ENCODE measurements at regions not wholly inside any gene's neighbourhood (a gene's known extent, or its start where the extent isn't known, plus 50 kb on each side); places are given as distances from the start of the nearest gene placed in this dataset.

DNA sequence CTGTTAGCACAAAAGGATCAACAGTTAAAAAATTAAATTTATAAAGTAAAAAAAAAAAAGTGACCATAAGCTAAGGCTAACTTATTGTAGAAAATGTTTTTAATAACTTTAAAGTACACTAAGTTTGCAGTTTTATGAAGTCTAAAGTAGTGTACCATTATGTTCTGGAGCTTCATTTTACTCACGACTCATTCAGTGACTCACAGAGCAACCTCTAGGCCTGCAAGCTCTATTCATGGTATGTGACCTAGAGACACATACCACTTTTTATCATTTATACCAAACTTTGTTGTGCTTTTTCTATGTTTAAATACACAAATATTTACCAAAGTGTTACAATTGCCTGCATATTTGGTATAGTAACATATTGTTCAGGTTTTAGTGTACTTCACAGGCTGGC, 1552.3 kb downstream of the OTOL1 start:
- peaks cover 7% of the 10 kb centered on the region for H3K9me3 Mint-ChIP-seq
- Histone ChIP-seq H3K4me3 (ENCODE audit: low read length) (no peak overlapping the region), H3K4me1 (ENCODE audit: insufficient read depth, low read length) (no peaks in the 10 kb centered on the region), H3K27me3 (ENCODE audit: control insufficient read depth in 1 of 2, insufficient read depth in 2 of 2, low read length in 2 of 2) (no peaks in the 10 kb centered on the region), H3K9me3 (ENCODE audit: control insufficient read depth in 1 of 2, insufficient read depth in 1 of 2, low read length in 2 of 2) (peaks cover 0 to 10% of the 10 kb centered on the region in 2 experiments), H3K36me3 (ENCODE audit: insufficient read depth, low read length) (no peaks in the 10 kb centered on the region), H3K27ac (ENCODE audit: low read depth in 1 of 2, low read length in 2 of 2) (no peak overlapping the region)
- no peaks in the 10 kb centered on the region for H3K36me3 Mint-ChIP-seq (ENCODE audit: low read depth)
- no peak overlapping the region for H3K4me3 Mint-ChIP-seq
- POLR2A ChIA-PET = no interaction called here
- TF ChIP-seq, protein P1, sequence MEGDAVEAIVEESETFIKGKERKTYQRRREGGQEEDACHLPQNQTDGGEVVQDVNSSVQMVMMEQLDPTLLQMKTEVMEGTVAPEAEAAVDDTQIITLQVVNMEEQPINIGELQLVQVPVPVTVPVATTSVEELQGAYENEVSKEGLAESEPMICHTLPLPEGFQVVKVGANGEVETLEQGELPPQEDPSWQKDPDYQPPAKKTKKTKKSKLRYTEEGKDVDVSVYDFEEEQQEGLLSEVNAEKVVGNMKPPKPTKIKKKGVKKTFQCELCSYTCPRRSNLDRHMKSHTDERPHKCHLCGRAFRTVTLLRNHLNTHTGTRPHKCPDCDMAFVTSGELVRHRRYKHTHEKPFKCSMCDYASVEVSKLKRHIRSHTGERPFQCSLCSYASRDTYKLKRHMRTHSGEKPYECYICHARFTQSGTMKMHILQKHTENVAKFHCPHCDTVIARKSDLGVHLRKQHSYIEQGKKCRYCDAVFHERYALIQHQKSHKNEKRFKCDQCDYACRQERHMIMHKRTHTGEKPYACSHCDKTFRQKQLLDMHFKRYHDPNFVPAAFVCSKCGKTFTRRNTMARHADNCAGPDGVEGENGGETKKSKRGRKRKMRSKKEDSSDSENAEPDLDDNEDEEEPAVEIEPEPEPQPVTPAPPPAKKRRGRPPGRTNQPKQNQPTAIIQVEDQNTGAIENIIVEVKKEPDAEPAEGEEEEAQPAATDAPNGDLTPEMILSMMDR (IDR thresholded peaks at IDR 0.05) = no peak
- no peak for DNase-seq
- H3K27me3 Mint-ChIP-seq = no peaks in the 10 kb centered on the region
- no peak for ATAC-seq (ENCODE audit: poor library complexity)
- CTCF ChIA-PET = no interaction called here
- H3K4me1 Mint-ChIP-seq (ENCODE audit: low read depth) = no peaks in the 10 kb centered on the region
- H3K27ac Mint-ChIP-seq = no peak overlapping the region
- intact Hi-C loops (cut with DNase I, micrococcal nuclease) = no loop called here

DNA sequence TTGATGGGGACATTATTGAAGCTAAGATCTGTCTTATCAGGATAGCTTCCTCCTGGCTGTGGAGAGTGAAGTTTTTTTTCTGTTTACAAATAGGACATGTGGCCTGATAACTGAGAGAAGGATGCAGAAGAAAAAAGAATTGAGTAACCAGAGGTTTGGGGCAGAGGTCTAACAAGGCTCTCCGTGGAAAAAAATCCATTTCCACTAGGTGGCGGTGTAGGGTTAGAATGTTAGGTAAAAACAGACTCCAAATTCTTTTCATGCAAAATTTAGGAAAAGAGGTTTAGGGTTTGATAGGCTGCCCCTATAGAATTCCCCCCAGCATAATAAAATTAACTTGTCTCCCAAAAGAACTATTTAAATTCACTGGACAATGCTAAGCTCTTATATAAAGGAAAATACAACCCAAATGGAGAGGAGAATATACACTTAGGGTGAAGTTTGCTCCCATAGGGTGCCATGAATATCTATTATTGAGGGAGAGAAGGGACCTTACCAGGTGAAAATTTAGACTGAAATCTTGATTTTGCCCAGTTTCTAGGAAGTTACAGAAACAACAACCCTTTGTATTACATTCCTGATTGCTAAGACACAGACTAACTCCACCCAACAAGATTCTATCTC, 1560.4 kb downstream of the OTOL1 start:
- intact Hi-C loops (cut with DNase I, micrococcal nuclease) = no loop called here
- POLR2A ChIA-PET = no interaction called here
- H3K4me1 Mint-ChIP-seq (ENCODE audit: low read depth) = no peaks in the 10 kb centered on the region

DNA sequence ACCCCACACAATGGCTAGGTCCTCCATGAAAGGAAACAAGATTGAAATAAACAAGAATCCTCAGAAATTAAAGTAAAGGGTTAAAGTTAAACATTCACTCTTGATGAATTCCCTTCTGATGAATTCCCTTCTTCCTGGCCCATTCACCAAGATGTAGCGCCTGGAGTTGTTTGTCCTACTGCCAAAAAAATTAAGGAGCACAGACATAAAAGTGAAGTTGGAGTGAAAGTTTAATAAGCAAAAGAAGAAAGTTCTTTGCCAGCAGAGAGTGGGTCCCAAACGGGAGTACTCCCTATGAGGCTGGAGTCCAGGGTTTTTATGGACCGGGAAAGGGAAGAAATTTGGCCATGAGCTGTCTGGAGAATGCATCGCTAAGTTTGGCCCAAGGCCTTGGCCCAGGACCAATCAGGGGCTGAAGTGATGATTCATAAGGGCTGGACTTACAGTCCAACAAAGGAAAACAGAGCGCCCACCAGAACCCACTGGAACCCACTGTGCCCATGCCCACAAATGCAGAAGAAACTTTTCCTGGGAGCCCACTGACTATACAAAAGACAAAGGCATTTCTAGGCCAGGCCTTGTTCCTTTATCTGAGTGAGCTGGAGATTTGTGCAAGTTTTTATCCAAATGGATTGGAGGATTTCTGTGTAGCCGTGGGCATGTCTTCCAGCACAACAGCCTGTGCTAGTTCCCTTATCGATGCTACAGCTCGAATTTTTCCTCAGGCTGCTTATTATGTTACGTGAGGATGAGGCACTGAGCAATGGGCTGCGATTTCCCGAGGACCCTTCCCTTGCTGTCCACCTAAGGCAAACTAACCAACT, 1561.6 kb downstream of the OTOL1 start:
- CTCF ChIA-PET = no interaction called here
- intact Hi-C loops (cut with DNase I, micrococcal nuclease) = no loop called here
- Mint-ChIP-seq H3K36me3 (ENCODE audit: low read depth) (no peaks in the 10 kb centered on the region), H3K27me3 (no peaks in the 10 kb centered on the region), H3K9me3 (no peaks in the 10 kb centered on the region), H3K4me1 (ENCODE audit: low read depth) (no peaks in the 10 kb centered on the region), H3K4me3 (no peak overlapping the region), H3K27ac (no peak overlapping the region)
- Histone ChIP-seq H3K4me3 (ENCODE audit: low read length) (no peak overlapping the region), H3K36me3 (ENCODE audit: insufficient read depth, low read length) (no peaks in the 10 kb centered on the region), H3K9me3 (ENCODE audit: control insufficient read depth in 1 of 2, insufficient read depth in 1 of 2, low read length in 2 of 2) (peaks cover 0 to 12% of the 10 kb centered on the region in 2 experiments), H3K4me1 (ENCODE audit: insufficient read depth, low read length) (no peaks in the 10 kb centered on the region), H3K27ac (ENCODE audit: low read depth in 1 of 2, low read length in 2 of 2) (no peak overlapping the region), H3K27me3 (ENCODE audit: control insufficient read depth in 1 of 2, insufficient read depth in 2 of 2, low read length in 2 of 2) (no peaks in the 10 kb centered on the region)
- POLR2A ChIA-PET = no interaction called here
- ATAC-seq (ENCODE audit: poor library complexity) = no peak
- no peak for DNase-seq
- TF ChIP-seq, protein P1 (IDR thresholded peaks at IDR 0.05) = no peak

More for the DNA sequence above, 1560.4 kb downstream of the OTOL1 start:
- Histone ChIP-seq H3K4me1 (ENCODE audit: insufficient read depth, low read length) (no peaks in the 10 kb centered on the region), H3K9me3 (ENCODE audit: control insufficient read depth in 1 of 2, insufficient read depth in 1 of 2, low read length in 2 of 2) (peaks cover 0 to 9% of the 10 kb centered on the region in 2 experiments), H3K27me3 (ENCODE audit: control insufficient read depth in 1 of 2, insufficient read depth in 2 of 2, low read length in 2 of 2) (no peaks in the 10 kb centered on the region), H3K4me3 (ENCODE audit: low read length) (no peak overlapping the region), H3K27ac (ENCODE audit: low read depth in 1 of 2, low read length in 2 of 2) (no peak overlapping the region), H3K36me3 (ENCODE audit: insufficient read depth, low read length) (no peaks in the 10 kb centered on the region)
- no peak overlapping the region for H3K27ac Mint-ChIP-seq
- TF ChIP-seq, protein P1 (IDR thresholded peaks at IDR 0.05) = no peak
- H3K9me3 Mint-ChIP-seq = no peaks in the 10 kb centered on the region
- CTCF ChIA-PET = no interaction called here
- no peak overlapping the region for H3K4me3 Mint-ChIP-seq
- DNase-seq (no peak), ATAC-seq (ENCODE audit: poor library complexity) (no peak)
- H3K36me3 Mint-ChIP-seq (ENCODE audit: low read depth) = no peaks in the 10 kb centered on the region
- H3K27me3 Mint-ChIP-seq = no peaks in the 10 kb centered on the region

Data from CD4-positive, alpha-beta T cell (primary cell).